ENCODE measurements at regions not wholly inside any gene's neighbourhood (a gene's known extent, or its start where the extent isn't known, plus 50 kb on each side); places are given as distances from the start of the nearest gene placed in this dataset.

DNA sequence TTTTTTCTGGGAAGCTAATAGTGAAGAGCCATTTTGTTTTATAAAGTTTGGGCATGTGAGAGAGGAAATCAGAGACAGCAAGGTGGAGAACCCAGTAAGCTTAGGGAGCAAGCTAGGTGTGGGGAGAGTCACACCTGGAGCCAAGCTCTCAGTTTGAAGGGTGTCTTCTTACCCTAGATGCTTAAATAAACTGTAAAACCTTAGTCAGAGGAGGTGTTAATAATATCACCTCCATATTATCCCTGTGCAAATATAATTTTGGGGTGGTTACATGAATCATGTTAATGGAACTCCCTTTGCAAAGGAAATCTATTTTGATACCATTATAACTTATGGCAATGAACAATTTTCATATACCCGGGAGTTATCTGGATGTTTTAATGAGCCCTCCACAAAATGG, 246.2 kb upstream of the PLET1 start:
- Mint-ChIP-seq H3K27me3 (peaks cover 45 to 66% of the 10 kb centered on the region in 2 donors), H3K36me3 (ENCODE audit: insufficient read depth) (no peaks in the 10 kb centered on the region)

DNA sequence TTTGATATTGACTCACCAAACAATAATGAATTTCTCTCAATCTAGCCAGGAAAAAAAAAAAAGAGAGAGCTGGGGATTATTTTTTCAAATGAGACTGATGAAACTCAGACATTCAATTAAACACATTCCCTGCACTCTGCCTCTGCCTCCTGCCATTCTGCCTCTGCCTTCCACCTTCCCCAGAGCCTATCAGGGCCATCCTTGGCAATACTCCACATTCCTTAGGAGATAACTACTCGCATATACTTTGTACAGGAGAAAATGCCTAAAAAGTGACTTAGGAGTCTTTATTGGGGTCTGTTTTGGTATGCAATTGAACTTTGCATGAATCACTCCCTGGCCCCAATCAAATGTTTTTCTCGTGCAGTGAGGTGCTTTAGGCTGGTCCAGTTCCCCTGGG, 246.6 kb upstream of the PLET1 start:
- H3K27ac Mint-ChIP-seq = no peak overlapping the region
- DNase-seq (no peak), ATAC-seq (replicated peaks) (no peak)
- H3K27me3 Mint-ChIP-seq = peaks cover 43 to 63% of the 10 kb centered on the region in 2 donors
- no peaks in the 10 kb centered on the region for H3K36me3 Mint-ChIP-seq (ENCODE audit: insufficient read depth)
- no peak overlapping the region for H3K4me3 Mint-ChIP-seq
- no peaks in the 10 kb centered on the region for H3K9me3 Mint-ChIP-seq
- H3K4me1 Mint-ChIP-seq (ENCODE audit: low read depth in 2 of 2) = no peaks in the 10 kb centered on the region

More for the DNA sequence above, 246.2 kb upstream of the PLET1 start:
- no peak for ATAC-seq (replicated peaks)
- DNase-seq = no peak
- Mint-ChIP-seq H3K4me3 (no peak overlapping the region), H3K9me3 (no peaks in the 10 kb centered on the region), H3K4me1 (ENCODE audit: low read depth in 2 of 2) (no peaks in the 10 kb centered on the region), H3K27ac (no peak overlapping the region)

DNA sequence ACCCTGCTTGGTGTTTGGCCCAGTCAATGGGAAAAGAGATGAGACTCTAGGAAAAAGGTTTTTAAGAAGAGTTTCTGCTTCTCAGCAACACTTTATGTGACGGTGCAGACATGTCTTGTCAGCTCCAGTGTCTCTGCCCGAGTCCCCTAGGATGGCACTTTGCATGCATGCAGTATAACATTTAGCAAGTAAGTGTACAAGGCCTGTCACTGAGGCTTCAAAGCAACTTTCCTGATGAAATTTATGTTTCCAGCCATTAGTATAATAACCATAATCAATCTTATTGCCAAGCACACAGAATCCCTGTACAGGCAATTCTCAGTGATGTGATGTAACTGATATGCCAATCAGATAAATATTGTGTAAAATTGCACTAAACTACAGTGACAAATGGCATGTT, 248.1 kb upstream of the PLET1 start:
- no peak overlapping the region for H3K27ac Mint-ChIP-seq

DNA sequence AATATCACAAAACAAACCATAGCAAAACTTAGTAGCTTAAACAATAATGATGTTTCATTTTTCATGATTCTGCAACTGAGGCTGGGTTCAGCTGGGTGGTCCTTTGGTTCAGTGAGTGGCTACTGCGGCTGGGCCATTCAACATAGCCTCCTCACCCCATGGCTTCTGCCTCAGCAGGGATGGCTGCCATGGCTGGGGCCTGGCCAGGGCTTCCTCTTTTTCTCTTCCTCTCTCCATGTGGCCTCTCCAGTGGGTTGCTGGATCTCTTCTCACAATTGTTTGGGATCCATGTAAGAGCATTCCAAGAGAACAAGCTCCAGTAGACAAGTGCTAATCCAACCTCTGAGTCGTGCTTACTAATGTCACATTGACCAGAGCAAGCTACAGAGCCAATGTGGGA, 248.6 kb upstream of the PLET1 start:
- Mint-ChIP-seq H3K4me3 (no peak overlapping the region), H3K27me3 (peaks cover 44 to 51% of the 10 kb centered on the region in 2 donors), H3K36me3 (ENCODE audit: insufficient read depth) (no peaks in the 10 kb centered on the region), H3K4me1 (ENCODE audit: low read depth in 2 of 2) (no peaks in the 10 kb centered on the region), H3K9me3 (no peaks in the 10 kb centered on the region), H3K27ac (no peak overlapping the region)
- no peak for DNase-seq
- no peak for ATAC-seq (replicated peaks)

More for the DNA sequence above, 248.1 kb upstream of the PLET1 start:
- peaks cover 47 to 56% of the 10 kb centered on the region in 2 donors for H3K27me3 Mint-ChIP-seq
- H3K4me1 Mint-ChIP-seq (ENCODE audit: low read depth in 2 of 2) = no peaks in the 10 kb centered on the region
- ATAC-seq (replicated peaks) (no peak), DNase-seq (no peak)
- no peaks in the 10 kb centered on the region for H3K36me3 Mint-ChIP-seq (ENCODE audit: insufficient read depth)
- no peaks in the 10 kb centered on the region for H3K9me3 Mint-ChIP-seq
- no peak overlapping the region for H3K4me3 Mint-ChIP-seq

DNA sequence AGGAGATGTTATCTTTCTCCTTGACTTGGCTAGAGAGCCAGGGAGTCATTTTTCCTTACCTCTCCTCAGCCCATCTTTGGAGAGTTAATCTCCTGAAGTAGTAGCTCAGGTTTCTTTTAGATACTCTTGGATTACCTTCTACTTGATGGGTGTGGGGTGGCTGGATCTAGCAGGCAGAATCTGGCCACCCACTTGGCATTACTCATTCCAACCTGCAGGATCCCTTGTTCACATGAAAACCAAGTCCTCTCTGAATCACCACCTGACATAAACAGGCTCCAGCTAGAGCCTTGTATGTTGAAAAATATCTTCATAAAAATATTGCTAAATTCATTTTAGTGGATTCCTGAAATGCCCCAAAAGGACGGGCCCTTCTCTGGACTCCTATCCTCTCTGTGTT, 250.6 kb upstream of the PLET1 start:
- no peaks in the 10 kb centered on the region for H3K9me3 Mint-ChIP-seq
- no peak for ATAC-seq (replicated peaks)
- H3K4me3 Mint-ChIP-seq = no peak overlapping the region
- peaks cover 48 to 51% of the 10 kb centered on the region in 2 donors for H3K27me3 Mint-ChIP-seq
- no peak overlapping the region for H3K27ac Mint-ChIP-seq
- no peak for DNase-seq
- no peaks in the 10 kb centered on the region for H3K4me1 Mint-ChIP-seq (ENCODE audit: low read depth in 2 of 2)
- no peaks in the 10 kb centered on the region for H3K36me3 Mint-ChIP-seq (ENCODE audit: insufficient read depth)

DNA sequence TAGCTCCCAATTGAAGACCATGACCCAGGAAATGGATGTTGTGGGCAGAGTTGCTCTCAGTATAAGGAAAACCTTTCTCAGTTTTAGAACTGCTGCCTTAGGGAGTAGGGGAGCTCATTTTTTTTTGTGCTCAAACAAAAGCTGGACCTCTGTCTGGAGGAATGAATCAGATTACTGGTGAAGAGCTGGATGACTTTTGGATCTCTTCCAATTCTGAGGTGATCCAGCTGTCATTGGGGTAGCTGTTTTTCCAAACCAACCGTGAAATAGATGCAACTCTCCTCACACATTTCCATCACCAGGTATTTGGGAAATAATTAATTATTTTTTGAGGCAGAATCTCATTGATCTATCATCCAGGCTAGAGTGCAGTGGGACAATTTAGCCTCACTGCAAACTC, 251.3 kb upstream of the PLET1 start:
- Mint-ChIP-seq H3K36me3 (ENCODE audit: insufficient read depth) (no peaks in the 10 kb centered on the region), H3K4me1 (ENCODE audit: low read depth in 2 of 2) (no peaks in the 10 kb centered on the region), H3K9me3 (no peaks in the 10 kb centered on the region), H3K27ac (no peak overlapping the region), H3K4me3 (no peak overlapping the region), H3K27me3 (peaks cover 47 to 49% of the 10 kb centered on the region in 2 donors)
- DNase-seq (no peak), ATAC-seq (replicated peaks) (no peak)

DNA sequence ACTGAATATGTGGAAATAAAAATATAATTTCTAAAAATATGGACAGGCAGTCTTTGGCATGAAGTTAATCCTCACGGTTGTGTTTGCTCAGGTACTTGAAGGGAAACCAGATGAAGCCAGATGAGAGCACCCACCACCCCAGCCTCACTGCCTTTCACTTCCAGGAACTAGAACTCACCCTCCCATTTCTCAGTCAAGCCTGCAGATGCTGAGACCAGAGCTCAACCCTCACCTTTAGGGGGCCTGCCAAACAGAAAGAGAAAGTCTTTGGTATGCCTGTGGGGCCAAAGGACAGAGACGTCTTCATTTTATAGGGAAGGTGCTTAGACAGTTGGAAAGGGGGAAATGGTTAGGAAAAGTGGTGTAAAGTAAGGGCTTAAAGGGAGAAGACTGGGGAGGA, 252.8 kb upstream of the PLET1 start:
- Mint-ChIP-seq H3K4me3 (no peak overlapping the region), H3K27ac (no peak overlapping the region), H3K9me3 (no peaks in the 10 kb centered on the region), H3K27me3 (peaks cover 35 to 41% of the 10 kb centered on the region in 2 donors), H3K36me3 (ENCODE audit: insufficient read depth) (no peaks in the 10 kb centered on the region), H3K4me1 (ENCODE audit: low read depth in 2 of 2) (no peaks in the 10 kb centered on the region)
- ATAC-seq (replicated peaks) (no peak), DNase-seq (no peak)

DNA sequence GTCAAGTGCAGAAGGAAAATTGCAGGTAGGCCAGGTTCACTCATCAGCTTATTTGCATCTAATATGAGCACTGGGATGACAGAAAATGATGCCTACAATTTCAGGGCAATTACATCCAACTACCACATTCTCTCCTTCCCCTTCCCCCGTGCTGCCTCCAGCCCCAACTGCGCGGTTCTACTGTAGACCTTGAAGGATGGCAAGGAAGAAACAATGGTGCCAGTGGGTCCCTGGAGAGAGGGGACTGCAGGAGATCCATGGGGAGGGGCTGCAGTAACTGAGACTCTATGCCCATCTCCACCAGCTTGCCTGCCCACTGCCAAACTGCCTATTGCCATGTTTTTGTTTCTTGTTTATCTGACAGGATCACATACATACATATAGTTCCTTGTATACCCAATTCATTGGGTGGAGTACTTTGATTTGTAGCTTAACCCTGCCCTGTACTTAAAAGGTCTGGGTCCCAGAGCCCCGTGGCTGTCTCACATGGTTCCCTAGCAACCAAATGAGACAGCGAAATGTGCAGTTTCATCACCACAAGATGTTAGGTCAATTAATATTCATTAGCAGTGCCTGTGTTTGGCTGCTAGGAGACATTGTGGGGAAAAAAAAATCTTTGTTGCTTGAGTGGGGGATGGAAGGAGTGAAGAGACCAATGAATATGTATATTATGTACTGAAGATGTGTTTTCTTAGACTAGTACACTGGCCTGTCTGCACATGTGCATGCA, 253.5 kb upstream of the PLET1 start:
- peaks cover 32 to 46% of the 10 kb centered on the region in 2 donors for H3K27me3 Mint-ChIP-seq
- no peaks in the 10 kb centered on the region for H3K4me1 Mint-ChIP-seq (ENCODE audit: low read depth in 2 of 2)
- no peak overlapping the region for H3K4me3 Mint-ChIP-seq
- DNase-seq = no peak
- no peaks in the 10 kb centered on the region for H3K9me3 Mint-ChIP-seq
- no peak overlapping the region for H3K27ac Mint-ChIP-seq
- no peaks in the 10 kb centered on the region for H3K36me3 Mint-ChIP-seq (ENCODE audit: insufficient read depth)
- no peak for ATAC-seq (replicated peaks)

DNA sequence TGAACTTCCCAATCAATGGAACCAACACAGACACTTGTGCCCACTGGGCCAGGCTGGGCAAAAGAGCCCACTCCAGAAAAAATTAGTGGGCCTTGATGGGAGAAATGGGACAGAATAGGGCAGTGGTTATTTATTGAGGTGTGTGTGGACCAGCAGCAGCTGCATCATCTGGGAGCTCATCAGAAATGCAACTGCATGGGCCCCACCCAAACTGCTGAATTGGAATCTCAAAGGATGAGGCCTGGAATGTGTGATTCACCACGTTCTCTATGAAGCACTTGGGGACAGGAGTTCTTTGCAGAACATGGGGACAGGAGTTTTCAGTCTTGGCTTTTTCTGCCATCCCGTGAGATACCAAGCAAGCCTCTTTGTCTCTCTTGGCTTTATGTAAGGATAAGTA, 255.6 kb upstream of the PLET1 start:
- Mint-ChIP-seq H3K27ac (no peak overlapping the region), H3K27me3 (peaks cover 27 to 57% of the 10 kb centered on the region in 2 donors), H3K4me1 (ENCODE audit: low read depth in 2 of 2) (no peaks in the 10 kb centered on the region), H3K9me3 (no peaks in the 10 kb centered on the region), H3K36me3 (ENCODE audit: insufficient read depth) (no peaks in the 10 kb centered on the region), H3K4me3 (no peak overlapping the region)
- ATAC-seq (replicated peaks) = no peak
- no peak for DNase-seq

DNA sequence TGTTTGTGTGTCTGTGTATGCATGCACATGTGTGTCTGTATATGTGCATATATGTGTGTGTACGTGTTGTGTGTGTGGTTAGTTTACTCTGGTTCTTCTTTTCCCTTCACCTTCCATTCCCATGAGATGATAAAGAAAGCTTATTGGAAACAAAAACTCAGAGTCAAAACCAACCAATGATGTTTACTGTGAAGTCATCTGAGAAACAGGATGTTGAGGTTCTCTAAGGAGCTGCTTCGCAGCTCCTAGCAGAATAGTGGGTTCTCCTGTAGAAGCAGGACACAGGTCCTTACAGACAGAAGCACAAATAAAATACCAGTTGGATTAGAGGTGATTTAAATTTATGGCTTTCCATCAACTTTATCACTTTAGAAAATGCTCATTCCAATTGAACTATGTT, 256.1 kb upstream of the PLET1 start:
- H3K9me3 Mint-ChIP-seq = no peaks in the 10 kb centered on the region
- H3K4me1 Mint-ChIP-seq (ENCODE audit: low read depth in 2 of 2) = no peaks in the 10 kb centered on the region
- no peaks in the 10 kb centered on the region for H3K36me3 Mint-ChIP-seq (ENCODE audit: insufficient read depth)
- no peak overlapping the region for H3K27ac Mint-ChIP-seq
- DNase-seq = no peak
- H3K4me3 Mint-ChIP-seq = no peak overlapping the region
- H3K27me3 Mint-ChIP-seq = peaks cover 30 to 62% of the 10 kb centered on the region in 2 donors
- ATAC-seq (replicated peaks) = no peak

DNA sequence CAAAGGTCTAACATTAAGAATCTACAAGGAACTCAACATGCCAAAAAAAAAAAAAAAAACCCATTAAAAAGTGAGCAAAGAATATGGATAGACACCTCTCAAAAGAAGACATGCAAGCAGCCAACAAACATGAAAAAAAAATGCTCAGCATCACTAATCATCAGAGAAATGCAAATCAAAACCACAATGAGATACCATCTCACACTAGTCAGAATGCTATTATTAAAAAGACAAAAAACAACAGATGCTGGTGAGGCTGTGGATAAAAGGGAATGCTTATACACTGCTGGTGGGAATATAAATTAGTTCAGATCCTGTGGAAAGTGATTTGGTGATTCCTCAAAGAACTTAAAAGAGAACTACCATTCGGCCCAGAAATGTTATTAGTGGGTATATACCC, 257.7 kb upstream of the PLET1 start:
- Mint-ChIP-seq H3K27me3 (peaks cover 32 to 66% of the 10 kb centered on the region in 2 donors), H3K4me1 (ENCODE audit: low read depth in 2 of 2) (no peaks in the 10 kb centered on the region), H3K4me3 (no peak overlapping the region), H3K36me3 (ENCODE audit: insufficient read depth) (no peaks in the 10 kb centered on the region), H3K9me3 (no peaks in the 10 kb centered on the region), H3K27ac (no peak overlapping the region)
- DNase-seq = no peak
- no peak for ATAC-seq (replicated peaks)

DNA sequence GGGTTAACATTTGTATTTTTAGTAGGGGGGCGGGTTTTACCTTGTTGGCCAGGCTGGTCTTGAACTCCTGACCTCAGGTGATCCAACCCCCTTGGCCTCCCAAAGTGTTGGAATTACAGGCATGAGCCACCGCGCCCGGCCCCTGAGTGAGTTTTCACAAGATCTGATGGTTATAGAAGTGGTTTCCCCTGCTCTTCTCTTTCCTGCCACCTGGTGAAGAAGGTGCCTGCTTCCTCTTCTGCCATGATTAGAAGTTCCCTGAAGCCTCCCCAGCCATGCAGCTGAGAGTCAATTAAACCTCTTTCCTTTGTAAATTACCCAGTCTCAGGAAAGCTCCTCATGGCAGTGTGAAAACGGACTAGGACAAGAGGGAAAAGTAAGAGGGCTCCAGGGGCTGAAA, 259.1 kb upstream of the PLET1 start:
- Mint-ChIP-seq H3K4me1 (ENCODE audit: low read depth in 2 of 2) (no peaks in the 10 kb centered on the region), H3K4me3 (no peak overlapping the region), H3K27ac (no peak overlapping the region), H3K27me3 (peaks cover 38 to 79% of the 10 kb centered on the region in 2 donors), H3K9me3 (no peaks in the 10 kb centered on the region), H3K36me3 (ENCODE audit: insufficient read depth) (no peaks in the 10 kb centered on the region)
- ATAC-seq (replicated peaks) (no peak), DNase-seq (no peak)

DNA sequence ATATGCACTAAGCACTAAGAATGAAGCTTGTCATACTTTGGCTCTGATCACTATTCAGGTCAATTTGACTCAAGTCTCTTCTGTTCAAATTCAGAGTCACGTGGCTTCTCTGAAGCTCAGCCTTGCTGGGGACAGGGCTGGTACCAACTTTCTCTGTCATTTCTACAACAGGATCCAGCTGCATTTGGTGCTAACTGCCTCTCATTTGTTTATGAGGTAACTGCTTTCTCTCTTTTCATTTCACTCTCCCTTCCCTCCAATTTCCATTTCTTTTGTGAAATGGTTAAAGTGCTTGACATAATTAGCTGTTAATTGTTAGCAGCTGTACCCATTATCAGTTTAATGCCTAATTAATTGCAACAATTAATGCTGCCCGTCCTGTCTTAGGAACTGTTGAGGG, 259.7 kb upstream of the PLET1 start:
- no peak for ATAC-seq (replicated peaks)
- H3K4me1 Mint-ChIP-seq (ENCODE audit: low read depth in 2 of 2) = no peaks in the 10 kb centered on the region
- H3K9me3 Mint-ChIP-seq = no peaks in the 10 kb centered on the region
- no peak overlapping the region for H3K27ac Mint-ChIP-seq
- H3K36me3 Mint-ChIP-seq (ENCODE audit: insufficient read depth) = no peaks in the 10 kb centered on the region
- peaks cover 43 to 82% of the 10 kb centered on the region in 2 donors for H3K27me3 Mint-ChIP-seq
- no peak overlapping the region for H3K4me3 Mint-ChIP-seq
- DNase-seq = no peak

DNA sequence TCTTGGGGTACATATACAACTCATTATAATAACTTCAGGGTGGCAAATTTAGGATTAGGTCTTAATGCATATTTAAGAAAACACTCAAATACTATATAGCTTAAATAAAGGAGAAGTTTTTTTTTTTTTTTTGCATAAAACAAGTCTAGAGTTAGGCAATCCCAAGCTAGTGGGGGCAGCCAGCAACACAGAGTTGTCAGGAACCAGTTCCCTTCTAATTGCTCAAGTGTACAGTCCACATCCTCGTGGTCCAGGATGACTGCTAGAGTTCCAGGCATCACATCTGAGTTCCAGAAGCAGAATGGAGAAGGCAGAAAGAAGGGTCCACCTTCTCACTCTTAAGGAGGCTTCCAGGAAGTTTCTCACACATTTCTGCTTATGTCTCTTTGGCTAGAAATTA, 261.9 kb upstream of the PLET1 start:
- DNase-seq (no peak), ATAC-seq (replicated peaks) (no peak)
- H3K27ac Mint-ChIP-seq = no peak overlapping the region
- no peak overlapping the region for H3K4me3 Mint-ChIP-seq
- peaks cover 40 to 91% of the 10 kb centered on the region in 2 donors for H3K27me3 Mint-ChIP-seq
- no peaks in the 10 kb centered on the region for H3K9me3 Mint-ChIP-seq
- no peaks in the 10 kb centered on the region for H3K36me3 Mint-ChIP-seq (ENCODE audit: insufficient read depth)
- H3K4me1 Mint-ChIP-seq (ENCODE audit: low read depth in 2 of 2) = no peaks in the 10 kb centered on the region
